ENCODE measurements at regions not wholly inside any gene's neighbourhood (a gene's known extent, or its start where the extent isn't known, plus 50 kb on each side); places are given as distances from the start of the nearest gene placed in this dataset.

GRCh38 chr16:79658301-79659033, 57.9 kb upstream of the MAF start:
- no peak for DNase-seq (ENCODE audit: low spot score)

DNA sequence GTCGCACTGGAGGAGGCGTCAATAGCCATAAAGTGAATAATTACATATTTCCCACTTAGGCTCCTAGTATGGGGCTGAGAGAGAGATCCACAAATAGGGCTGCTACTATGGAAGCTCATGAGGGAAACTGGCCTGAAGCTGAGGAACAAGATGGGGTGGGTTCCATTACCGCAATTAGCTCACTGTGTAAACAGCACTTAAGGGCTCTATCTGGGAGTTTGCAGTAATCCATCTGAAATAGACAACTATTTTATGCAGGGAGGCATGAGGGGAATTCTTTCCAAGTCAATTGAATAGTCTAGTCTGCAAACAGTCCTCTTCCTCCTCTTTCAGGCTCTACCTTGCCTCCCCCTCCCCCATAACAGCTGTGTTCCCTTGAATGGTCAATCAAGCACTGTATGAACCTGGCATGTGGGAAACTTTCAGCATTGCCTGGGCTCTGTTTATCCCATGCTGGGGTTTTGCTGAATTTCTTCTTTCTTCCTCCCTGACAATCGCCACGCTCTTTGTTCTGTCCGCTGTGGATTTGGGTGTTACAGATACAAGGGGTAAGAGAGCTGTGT, 56.1 kb upstream of the MAF start:
- DNase-seq (ENCODE audit: low spot score) = no peak

DNA sequence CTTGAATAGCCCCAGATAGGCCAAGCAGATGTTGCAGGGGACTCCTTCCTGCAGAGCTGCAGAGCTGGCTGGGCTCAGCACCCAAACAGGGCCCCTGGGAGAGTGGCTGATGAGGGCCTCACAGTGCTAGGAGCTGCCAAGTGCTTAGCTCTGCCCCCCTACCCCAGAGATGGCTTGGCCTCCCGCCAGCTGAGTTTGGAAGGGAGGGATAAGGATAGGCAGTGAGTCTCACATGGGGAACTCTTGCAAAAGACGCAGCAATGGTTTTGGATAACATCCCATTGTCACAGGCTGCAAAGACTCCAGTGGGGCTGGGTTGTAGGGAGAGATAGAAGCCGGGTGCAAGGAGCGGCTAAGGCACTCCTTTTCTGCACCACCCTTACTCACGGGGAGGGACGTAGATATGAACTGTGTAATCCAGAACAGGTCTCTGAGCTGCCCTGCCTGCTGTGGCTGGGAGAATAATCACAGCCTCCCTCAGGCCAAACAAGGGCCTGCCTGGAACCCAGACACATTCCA, 52.9 kb upstream of the MAF start:
- DNase-seq (ENCODE audit: low spot score) = no peak

- no peak for DNase-seq (ENCODE audit: low spot score)
Measured at GRCh38 chr16:79651363-79651762, 50.8 kb upstream of the MAF start.
